Epithelial cell of proximal tubule (primary cell): ENCODE measurements at regions not wholly inside any gene's neighbourhood (a gene's known extent, or its start where the extent isn't known, plus 50 kb on each side); places are given as distances from the start of the nearest gene placed in this dataset.
"Not testable (repeated sequence)": the region's sequence is repeated elsewhere in the genome, so short reads cannot be mapped to it uniquely, and the experiment has no call there.

ENCODE experiments used
- DNase-seq: peaks from one replicate; pipeline ENCODE4 v3.0.0-alpha.2; 2011; ENCODE audit warnings: low read depth
- H3K4me3 ChIP-seq: 2 replicates; pipeline ENCODE4 v1.5.1; 2011; ENCODE audit warnings: low read depth, mild to moderate bottlenecking, low read length
- CTCF ChIP-seq: conservative IDR thresholded peaks from 2 replicates; pipeline ENCODE4 v1.5.1; 2012; ENCODE audit warnings: low read depth, mild to moderate bottlenecking, low read length

- no peak overlapping the region for H3K4me3 ChIP-seq
- no peak for DNase-seq
- no peak for TF ChIP-seq CTCF
Measured at GRCh38 chr4:120207021-120207420, 140.4 kb upstream of the MAD2L1 start.

GRCh38 chr4:120202222-120202621 is 135.6 kb upstream of the MAD2L1 start:
- H3K4me3 ChIP-seq, result no peak overlapping the region
- no peak for DNase-seq
- TF ChIP-seq CTCF, result no peak

DNA sequence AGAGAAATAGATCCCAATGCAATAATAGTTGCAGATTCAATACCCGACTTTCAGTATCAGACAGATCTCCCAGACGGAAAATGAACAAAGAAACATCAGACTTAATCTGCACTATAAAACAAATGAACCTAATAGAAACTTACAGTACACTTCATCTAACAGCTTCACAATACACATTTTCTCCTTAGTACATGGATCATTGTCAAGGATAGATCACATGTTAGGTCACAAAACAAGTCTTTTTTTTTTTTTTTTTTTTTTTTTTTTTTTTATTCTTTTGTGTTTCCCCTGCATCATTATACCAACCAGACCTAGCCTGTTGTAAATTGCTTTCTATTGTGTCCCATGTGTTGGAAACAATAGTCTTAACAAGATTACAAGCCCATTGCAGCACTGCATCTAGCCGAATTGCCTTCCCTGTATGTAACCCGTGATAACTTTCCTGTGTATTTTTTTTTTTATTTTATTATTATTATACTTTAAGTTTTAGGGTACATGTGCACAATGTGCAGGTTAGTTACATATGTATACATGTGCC is 134.0 kb upstream of the MAD2L1 start:
- DNase-seq, H3K4me3 ChIP-seq: not testable (repeated sequence)

DNA sequence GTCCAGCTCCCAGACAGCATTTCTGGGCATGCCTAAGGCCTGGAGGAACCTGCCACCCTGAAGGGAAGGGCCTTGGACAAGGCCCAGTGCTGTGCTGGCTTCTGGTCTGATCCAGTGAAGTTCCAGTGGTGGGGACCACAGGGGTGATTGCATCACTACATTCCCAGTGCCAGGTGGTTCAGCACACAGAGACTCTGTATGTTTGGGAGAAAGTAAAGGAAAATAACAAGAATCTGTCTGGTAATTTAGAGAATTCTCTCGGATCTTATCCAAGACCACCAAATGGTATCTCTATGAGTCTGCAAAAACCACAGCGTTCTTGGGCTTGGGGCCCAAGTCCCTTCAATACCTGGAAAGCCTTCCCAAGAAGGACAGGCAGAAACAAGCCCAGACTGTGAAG is 131.8 kb upstream of the MAD2L1 start:
- DNase-seq, result no peak
- no peak for TF ChIP-seq CTCF

GRCh38 chr4:120177603-120178002 is 111.0 kb upstream of the MAD2L1 start:
- TF ChIP-seq CTCF, result no peak
- no peak for DNase-seq

More for the DNA sequence above, 131.8 kb upstream of the MAD2L1 start:
- H3K4me3 ChIP-seq, result no peak overlapping the region

GRCh38 chr4:120175272-120175671 is 108.6 kb upstream of the MAD2L1 start:
- TF ChIP-seq CTCF, result no peak
- DNase-seq, result no peak
- no peak overlapping the region for H3K4me3 ChIP-seq

More at GRCh38 chr4:120177603-120178002, 111.0 kb upstream of the MAD2L1 start:
- H3K4me3 ChIP-seq, result no peak overlapping the region

DNA sequence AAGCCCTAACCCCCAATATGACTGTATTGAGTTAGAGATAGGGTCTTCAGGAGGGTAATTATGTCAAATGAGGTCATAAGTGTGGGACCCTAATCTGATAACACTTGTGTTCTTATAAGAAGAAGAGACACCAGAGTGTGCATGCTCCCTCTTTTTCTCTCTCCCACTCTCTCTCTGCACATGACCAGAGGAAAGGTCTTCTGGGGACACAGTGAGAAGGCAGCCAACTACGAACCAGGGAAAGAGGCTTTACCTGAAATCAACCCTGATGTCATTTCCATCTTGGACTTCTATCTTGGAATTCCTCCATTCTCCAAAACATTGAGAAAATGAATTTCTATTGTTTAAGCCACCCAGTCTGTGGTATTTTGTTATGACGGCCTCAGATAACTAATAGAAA is 97.2 kb upstream of the MAD2L1 start:
- no peak overlapping the region for H3K4me3 ChIP-seq
- no peak for DNase-seq
- TF ChIP-seq CTCF, result no peak
